ENCODE measurements at regions not wholly inside any gene's neighbourhood (a gene's known extent, or its start where the extent isn't known, plus 50 kb on each side); places are given as distances from the start of the nearest gene placed in this dataset.

GRCh38 chr6:137590684-137591083, 96.5 kb upstream of the OLIG3 start:
- ATAC-seq (no peak), DNase-seq (no peak)
- TF ChIP-seq, protein P1, sequence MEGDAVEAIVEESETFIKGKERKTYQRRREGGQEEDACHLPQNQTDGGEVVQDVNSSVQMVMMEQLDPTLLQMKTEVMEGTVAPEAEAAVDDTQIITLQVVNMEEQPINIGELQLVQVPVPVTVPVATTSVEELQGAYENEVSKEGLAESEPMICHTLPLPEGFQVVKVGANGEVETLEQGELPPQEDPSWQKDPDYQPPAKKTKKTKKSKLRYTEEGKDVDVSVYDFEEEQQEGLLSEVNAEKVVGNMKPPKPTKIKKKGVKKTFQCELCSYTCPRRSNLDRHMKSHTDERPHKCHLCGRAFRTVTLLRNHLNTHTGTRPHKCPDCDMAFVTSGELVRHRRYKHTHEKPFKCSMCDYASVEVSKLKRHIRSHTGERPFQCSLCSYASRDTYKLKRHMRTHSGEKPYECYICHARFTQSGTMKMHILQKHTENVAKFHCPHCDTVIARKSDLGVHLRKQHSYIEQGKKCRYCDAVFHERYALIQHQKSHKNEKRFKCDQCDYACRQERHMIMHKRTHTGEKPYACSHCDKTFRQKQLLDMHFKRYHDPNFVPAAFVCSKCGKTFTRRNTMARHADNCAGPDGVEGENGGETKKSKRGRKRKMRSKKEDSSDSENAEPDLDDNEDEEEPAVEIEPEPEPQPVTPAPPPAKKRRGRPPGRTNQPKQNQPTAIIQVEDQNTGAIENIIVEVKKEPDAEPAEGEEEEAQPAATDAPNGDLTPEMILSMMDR (IDR thresholded peaks at IDR 0.05): no peak
- Histone ChIP-seq H3K4me1 (no peaks in the 10 kb centered on the region), H3K27me3 (ENCODE audit: low read depth) (no peaks in the 10 kb centered on the region), H3K27ac (no peak overlapping the region), H3K9me3 (no peaks in the 10 kb centered on the region), H3K4me3 (no peak overlapping the region), H3K36me3 (no peaks in the 10 kb centered on the region)
- intact Hi-C loops (cut with DNase I): no loop called here

DNA sequence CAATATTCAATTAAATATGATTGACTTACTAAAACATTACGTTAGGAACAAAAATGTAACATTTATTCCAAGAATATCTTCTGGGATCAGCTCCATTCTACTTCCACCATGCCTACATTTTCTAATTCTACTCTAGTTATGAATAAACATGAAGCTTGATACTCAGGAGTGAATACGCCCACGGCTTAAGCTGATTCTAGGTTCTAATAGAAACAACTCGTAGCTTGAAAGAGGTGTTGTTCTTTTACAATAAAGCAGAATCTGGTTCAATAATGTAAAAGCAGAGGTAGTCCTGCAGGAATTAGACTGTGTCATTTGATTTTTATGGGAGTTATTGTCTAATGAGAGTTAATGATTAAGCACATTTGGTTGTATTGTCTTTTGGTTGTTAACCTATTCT, 107.3 kb upstream of the OLIG3 start:
- Histone ChIP-seq H3K9me3 (no peaks in the 10 kb centered on the region), H3K4me3 (no peak overlapping the region), H3K27me3 (ENCODE audit: low read depth) (peaks cover 13% of the 10 kb centered on the region), H3K36me3 (no peaks in the 10 kb centered on the region), H3K27ac (no peak overlapping the region), H3K4me1 (no peaks in the 10 kb centered on the region)
- TF ChIP-seq, protein P1 (IDR thresholded peaks at IDR 0.05): no peak
- intact Hi-C loops (cut with DNase I): no loop called here
- no peak for DNase-seq
- ATAC-seq: no peak

DNA sequence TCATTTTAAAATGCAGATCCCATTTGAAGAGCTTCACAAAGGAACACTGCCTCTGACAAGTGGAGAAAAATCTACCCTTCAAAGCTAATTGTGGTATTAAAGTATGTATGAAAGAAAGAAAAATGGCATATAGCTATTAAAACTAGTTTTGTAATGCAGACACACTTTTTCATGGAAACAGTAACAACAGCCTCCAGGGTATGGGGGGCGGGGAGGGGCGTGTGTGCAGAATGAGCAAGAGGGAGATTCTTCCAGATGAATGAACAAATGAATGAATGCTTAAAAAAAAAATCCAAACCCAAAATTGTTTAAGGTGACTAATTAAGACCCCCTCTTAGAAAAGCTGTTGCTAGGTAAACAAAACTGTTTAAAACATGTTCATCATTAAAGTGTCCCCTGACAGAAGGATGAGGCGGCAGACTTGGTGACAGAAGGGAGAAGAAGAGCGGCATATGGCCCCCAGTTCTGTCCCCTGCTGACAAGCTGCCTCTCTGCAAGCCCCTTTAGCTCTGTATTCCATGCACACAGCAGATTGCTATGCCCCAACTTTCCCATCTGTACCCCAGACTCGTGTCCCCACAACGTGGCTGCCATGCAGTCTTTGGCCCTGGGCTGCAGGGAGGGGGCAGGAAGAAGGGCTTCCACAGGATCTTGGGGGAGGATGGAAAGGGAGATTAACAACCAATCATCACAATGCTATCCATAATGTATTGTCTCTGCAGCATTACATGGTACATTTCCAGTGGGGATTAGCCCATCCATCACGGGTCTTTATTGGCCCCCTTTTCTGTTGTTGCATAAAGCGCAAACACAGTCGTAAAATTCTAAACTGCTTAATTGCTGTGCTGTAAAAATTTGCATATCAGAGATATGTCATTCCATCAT, 108.4 kb upstream of the OLIG3 start:
- intact Hi-C loops (cut with DNase I): no loop called here
- Histone ChIP-seq H3K36me3 (no peaks in the 10 kb centered on the region), H3K4me3 (no peak overlapping the region), H3K9me3 (no peaks in the 10 kb centered on the region), H3K27me3 (ENCODE audit: low read depth) (peaks cover 13% of the 10 kb centered on the region), H3K4me1 (no peaks in the 10 kb centered on the region), H3K27ac (no peak overlapping the region)
- ATAC-seq (no peak), DNase-seq (no peak)
- TF ChIP-seq, protein P1 (IDR thresholded peaks at IDR 0.05): no peak

GRCh38 chr6:137610702-137611101, 116.5 kb upstream of the OLIG3 start:
- no peaks in the 10 kb centered on the region for H3K4me1 ChIP-seq
- TF ChIP-seq, protein P1 (IDR thresholded peaks at IDR 0.05): no peak
- H3K27ac ChIP-seq: no peak overlapping the region
- ATAC-seq: no peak
- no peak for DNase-seq
- no peaks in the 10 kb centered on the region for H3K9me3 ChIP-seq
- no peak overlapping the region for H3K4me3 ChIP-seq
- intact Hi-C loops (cut with DNase I): no loop called here
- no peaks in the 10 kb centered on the region for H3K36me3 ChIP-seq
- no peaks in the 10 kb centered on the region for H3K27me3 ChIP-seq (ENCODE audit: low read depth)

DNA sequence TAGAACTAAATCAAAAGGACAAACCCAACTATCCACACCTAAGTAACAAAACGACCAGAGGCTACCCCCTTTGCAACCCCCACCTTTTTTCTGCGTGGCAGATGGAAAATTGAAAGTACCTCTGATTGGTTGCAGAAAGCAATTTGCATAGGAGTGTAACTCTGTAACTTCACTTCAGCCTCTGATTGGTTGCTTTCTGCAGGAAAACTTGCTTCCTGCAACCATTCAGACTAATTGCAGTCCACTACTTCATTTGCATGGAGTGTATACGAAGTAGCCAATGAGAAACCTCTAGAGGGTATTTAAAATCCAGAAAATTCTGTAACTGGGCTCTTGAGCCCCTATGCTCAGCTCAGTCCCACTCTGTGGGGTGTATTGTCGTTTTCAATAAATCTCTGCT, 129.1 kb upstream of the OLIG3 start:
- Histone ChIP-seq H3K27ac (no peak overlapping the region), H3K4me1 (no peaks in the 10 kb centered on the region), H3K36me3 (no peaks in the 10 kb centered on the region), H3K9me3 (no peaks in the 10 kb centered on the region), H3K4me3 (no peak overlapping the region), H3K27me3 (ENCODE audit: low read depth) (no peaks in the 10 kb centered on the region)
- ATAC-seq (no peak), DNase-seq (no peak)
- TF ChIP-seq, protein P1 (IDR thresholded peaks at IDR 0.05): no peak
- intact Hi-C loops (cut with DNase I): no loop called here
